Forelimb muscle (tissue), 1 donor: ENCODE measurements at regions not wholly inside any gene's neighbourhood (a gene's known extent, or its start where the extent isn't known, plus 50 kb on each side); places are given as distances from the start of the nearest gene placed in this dataset.
"Not testable (repeated sequence)": the region's sequence is repeated elsewhere in the genome, so short reads cannot be mapped to it uniquely, and the experiment has no call there.

ENCODE experiments used
- DNase-seq: peaks from one replicate; pipeline ENCODE4 v3.0.0-alpha.2; 2013; ENCODE audit warnings: low read depth

- peak; percentile 60 for DNase-seq
These were observed 122.3 kb upstream of the TBL1X start for GRCh38 chrX:9342561-9343051.

GRCh38 chrX:9343971-9344370, 120.9 kb upstream of the TBL1X start:
- DNase-seq, result no peak

GRCh38 chrX:9345957-9346356, 118.9 kb upstream of the TBL1X start:
- DNase-seq, result no peak

- no peak for DNase-seq
These were observed 115.0 kb upstream of the TBL1X start for GRCh38 chrX:9349572-9350494.

GRCh38 chrX:9351126-9351525, 113.7 kb upstream of the TBL1X start:
- DNase-seq, result no peak

- no peak for DNase-seq
These were observed 112.6 kb upstream of the TBL1X start for GRCh38 chrX:9352243-9352642.

- no peak for DNase-seq
These were observed 112.0 kb upstream of the TBL1X start for GRCh38 chrX:9352694-9353411.

GRCh38 chrX:9354918-9355317, 109.9 kb upstream of the TBL1X start:
- no peak for DNase-seq

- DNase-seq, result no peak
These were observed 109.1 kb upstream of the TBL1X start for GRCh38 chrX:9355739-9356138.

- no peak for DNase-seq
These were observed 108.0 kb upstream of the TBL1X start for GRCh38 chrX:9356846-9357245.

GRCh38 chrX:9357518-9358114, 107.2 kb upstream of the TBL1X start:
- no peak for DNase-seq

- no peak for DNase-seq
These were observed 102.4 kb upstream of the TBL1X start for GRCh38 chrX:9362363-9362928.

GRCh38 chrX:9367421-9367820, 97.4 kb upstream of the TBL1X start:
- DNase-seq, result no peak

GRCh38 chrX:9368262-9368661, 96.6 kb upstream of the TBL1X start:
- DNase-seq, result no peak

GRCh38 chrX:9369802-9370291, 95.0 kb upstream of the TBL1X start:
- no peak for DNase-seq

- no peak for DNase-seq
These were observed 94.0 kb upstream of the TBL1X start for GRCh38 chrX:9370893-9371292.

GRCh38 chrX:9372866-9373265, 92.0 kb upstream of the TBL1X start:
- DNase-seq, result no peak

GRCh38 chrX:9373789-9374188, 91.1 kb upstream of the TBL1X start:
- no peak for DNase-seq

- DNase-seq, result no peak
These were observed 90.3 kb upstream of the TBL1X start for GRCh38 chrX:9374555-9374954.

- no peak for DNase-seq
These were observed 88.7 kb upstream of the TBL1X start for GRCh38 chrX:9376111-9376510.

- DNase-seq, result not testable (repeated sequence)
These were observed 87.6 kb upstream of the TBL1X start for GRCh38 chrX:9377216-9377615.
